HepG2 (cell line): ENCODE measurements at regions not wholly inside any gene's neighbourhood (a gene's known extent, or its start where the extent isn't known, plus 50 kb on each side); places are given as distances from the start of the nearest gene placed in this dataset.

ENCODE experiments used
- ZNF564 ChIP-seq: sonication (generic); formaldehyde crosslinking; IDR thresholded peaks from 2 replicates; pipeline ENCODE4 v1.8.1; 2023; ENCODE audit warnings: mild to moderate bottlenecking, missing genetic modification reagents
- ZNF629 ChIP-seq: sonication (generic); formaldehyde crosslinking; conservative IDR thresholded peaks from 2 replicates; pipeline ENCODE4 v1.5.0; 2020; ENCODE audit warnings: missing genetic modification reagents
- TF ChIP-seq, protein P1 (sequence below): fragments of 450-650 bp; IDR thresholded peaks from 2 replicates; pipeline ENCODE4 v1.6.1; 2016

DNA sequence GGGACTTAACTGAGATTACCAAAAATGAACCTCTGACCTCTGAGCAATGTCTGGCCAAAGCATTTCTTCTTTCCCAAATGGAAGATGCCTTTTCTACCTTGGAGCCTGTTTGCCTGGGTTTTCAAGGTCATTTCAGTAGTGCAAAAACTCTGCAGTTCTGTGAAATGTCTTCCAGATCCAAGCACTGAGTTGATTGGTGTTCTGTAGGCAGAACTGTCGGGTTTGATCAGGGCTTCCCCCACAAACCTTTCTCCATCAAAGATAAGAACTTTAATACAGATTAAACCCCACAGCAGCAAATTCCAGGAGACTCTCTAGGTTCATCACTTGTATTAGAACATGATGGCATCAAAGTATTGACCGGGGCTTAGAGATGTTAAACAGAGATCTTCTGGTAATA lies 192.7 kb upstream of the TOPAZ1 start:
- TF ChIP-seq ZNF629 (CRISPR knock-in tag), result no peak
- no peak for TF ChIP-seq ZNF564 (CRISPR knock-in tag)
- TF ChIP-seq, protein P1, sequence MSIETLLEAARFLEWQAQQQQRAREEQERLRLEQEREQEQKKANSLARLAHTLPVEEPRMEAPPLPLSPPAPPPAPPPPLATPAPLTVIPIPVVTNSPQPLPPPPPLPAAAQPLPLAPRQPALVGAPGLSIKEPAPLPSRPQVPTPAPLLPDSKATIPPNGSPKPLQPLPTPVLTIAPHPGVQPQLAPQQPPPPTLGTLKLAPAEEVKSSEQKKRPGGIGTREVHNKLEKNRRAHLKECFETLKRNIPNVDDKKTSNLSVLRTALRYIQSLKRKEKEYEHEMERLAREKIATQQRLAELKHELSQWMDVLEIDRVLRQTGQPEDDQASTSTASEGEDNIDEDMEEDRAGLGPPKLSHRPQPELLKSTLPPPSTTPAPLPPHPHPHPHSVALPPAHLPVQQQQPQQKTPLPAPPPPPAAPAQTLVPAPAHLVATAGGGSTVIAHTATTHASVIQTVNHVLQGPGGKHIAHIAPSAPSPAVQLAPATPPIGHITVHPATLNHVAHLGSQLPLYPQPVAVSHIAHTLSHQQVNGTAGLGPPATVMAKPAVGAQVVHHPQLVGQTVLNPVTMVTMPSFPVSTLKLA, result no peak
